ENCODE measurements at regions not wholly inside any gene's neighbourhood (a gene's known extent, or its start where the extent isn't known, plus 50 kb on each side); places are given as distances from the start of the nearest gene placed in this dataset.

DNA sequence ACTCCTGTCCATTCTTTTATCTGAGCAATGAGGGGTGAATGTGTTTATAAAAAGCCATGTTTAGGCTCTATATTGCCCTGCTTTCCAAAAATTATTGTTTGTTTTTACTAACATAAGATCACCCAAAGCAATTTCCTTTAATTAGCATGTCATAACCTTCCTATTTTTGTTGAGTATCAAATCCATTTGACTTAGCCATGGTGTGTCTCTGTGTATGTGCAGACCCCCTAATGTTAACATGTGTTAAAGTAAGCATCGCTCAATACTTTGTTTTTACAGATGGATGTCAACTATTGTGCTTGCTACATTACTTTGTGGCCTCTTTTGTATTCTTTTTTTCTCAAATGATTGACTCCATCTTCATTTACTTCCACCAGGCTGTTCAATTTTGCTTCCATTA, 585.4 kb downstream of the USP25 start:
- TF ChIP-seq, protein P1, sequence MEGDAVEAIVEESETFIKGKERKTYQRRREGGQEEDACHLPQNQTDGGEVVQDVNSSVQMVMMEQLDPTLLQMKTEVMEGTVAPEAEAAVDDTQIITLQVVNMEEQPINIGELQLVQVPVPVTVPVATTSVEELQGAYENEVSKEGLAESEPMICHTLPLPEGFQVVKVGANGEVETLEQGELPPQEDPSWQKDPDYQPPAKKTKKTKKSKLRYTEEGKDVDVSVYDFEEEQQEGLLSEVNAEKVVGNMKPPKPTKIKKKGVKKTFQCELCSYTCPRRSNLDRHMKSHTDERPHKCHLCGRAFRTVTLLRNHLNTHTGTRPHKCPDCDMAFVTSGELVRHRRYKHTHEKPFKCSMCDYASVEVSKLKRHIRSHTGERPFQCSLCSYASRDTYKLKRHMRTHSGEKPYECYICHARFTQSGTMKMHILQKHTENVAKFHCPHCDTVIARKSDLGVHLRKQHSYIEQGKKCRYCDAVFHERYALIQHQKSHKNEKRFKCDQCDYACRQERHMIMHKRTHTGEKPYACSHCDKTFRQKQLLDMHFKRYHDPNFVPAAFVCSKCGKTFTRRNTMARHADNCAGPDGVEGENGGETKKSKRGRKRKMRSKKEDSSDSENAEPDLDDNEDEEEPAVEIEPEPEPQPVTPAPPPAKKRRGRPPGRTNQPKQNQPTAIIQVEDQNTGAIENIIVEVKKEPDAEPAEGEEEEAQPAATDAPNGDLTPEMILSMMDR (conservative IDR thresholded peaks at IDR 0.05; ENCODE audit: low read depth, low read length), result no peak
- TF ChIP-seq EZH2 (IDR thresholded peaks at IDR 0.05; ENCODE audit: borderline replicate concordance, low read depth, low read length, poor library complexity, severe bottlenecking), result no peak

All from A673 (cell line).